AML-193 (cell line): ENCODE measurements at regions not wholly inside any gene's neighbourhood (a gene's known extent, or its start where the extent isn't known, plus 50 kb on each side); places are given as distances from the start of the nearest gene placed in this dataset.

ENCODE experiments used
- DNase-seq, 2 experiments: peaks; one replicate each; lab custom pipeline; 2025; lab: John Stamatoyannopoulos, UW

DNA sequence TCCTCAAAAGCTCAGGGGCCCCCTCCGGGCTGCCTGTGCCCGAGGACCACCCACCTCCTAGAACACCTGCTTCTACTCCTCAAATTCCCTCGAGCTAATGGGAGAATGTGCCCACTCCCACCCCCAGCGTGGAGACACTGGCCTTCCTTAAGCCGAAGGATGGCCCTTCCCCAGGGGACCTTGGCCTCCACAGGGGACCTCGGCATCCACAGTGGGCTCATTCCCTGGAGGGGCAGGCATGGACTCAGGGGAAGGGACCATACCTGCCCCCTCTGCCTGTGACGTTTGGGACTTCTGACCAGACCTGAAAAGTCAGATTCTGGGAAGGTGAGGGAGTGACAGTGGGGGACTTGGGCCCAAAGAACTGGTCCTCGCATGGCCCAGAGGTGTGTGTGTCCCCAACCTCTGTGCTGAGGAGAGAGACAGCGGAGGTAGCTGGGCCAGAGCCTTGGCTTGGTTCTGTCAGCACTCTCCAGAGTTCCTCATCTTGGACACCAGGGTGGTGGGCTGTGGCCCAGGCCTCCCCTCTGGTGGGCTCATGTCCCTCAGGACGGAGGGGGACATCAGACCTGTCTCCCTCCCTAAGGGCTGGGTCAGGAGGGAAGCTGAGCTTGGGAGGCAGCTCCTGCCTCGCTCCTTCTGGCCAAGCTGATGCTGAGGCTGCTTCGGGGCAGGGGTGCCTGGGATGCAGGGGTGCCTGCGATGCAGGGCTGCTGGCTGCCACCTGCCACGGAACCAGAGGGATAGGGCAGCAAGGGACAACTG lies 240.4 kb downstream of the HAUS1 start:
- DNase-seq = no peak

DNA sequence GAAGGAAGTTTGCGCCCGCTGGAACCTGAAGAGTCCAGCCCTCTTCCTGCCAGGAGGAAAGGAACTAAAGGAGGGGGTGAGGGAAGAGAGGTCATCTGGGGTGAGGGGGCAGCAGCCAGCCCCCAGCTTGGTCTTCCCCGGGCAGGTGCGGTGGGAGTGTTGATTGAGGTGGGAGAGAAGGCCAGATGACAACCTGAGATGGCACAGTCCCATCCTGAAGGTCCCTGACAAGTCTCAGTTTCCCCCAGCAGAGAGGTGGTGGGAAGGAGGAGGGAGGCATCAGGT lies 240.9 kb downstream of the HAUS1 start:
- DNase-seq = no peak

GRCh38 chr18:46346213-46346612 lies 242.0 kb downstream of the HAUS1 start:
- no peak for DNase-seq

GRCh38 chr18:46346896-46347630 lies 242.9 kb downstream of the HAUS1 start:
- DNase-seq = no peak

DNA sequence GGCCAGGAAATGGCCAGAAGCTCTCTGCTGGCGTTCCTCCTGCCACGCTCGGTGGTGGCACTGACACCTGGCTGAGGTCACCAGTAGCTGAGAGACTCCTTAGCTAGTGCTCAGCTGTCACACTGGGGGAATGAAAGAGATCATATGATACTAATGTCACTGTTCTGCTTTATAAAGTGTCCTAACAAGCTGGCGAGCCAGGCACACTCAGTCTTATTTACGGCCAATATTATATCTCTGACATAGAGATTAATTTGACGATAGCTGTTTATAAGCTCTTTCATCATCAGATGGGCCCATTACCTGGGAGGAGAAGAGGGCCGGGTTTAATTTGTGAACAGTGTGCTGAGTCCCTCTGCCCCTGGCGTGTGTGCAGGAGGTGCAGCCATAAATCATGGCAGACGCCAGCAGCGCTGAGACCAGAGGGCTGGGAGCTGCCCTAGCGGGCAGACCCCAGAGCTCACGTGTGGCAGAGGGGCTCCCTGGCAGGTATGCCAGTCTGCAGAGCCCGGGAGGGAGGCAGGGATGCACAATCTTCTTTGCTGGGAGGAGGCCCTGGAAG lies 246.5 kb downstream of the HAUS1 start:
- DNase-seq = no peak

- DNase-seq = no peak
These were observed 248.5 kb downstream of the HAUS1 start for GRCh38 chr18:46352520-46353250.

GRCh38 chr18:46353460-46353859 lies 249.3 kb downstream of the HAUS1 start:
- no peak for DNase-seq

DNA sequence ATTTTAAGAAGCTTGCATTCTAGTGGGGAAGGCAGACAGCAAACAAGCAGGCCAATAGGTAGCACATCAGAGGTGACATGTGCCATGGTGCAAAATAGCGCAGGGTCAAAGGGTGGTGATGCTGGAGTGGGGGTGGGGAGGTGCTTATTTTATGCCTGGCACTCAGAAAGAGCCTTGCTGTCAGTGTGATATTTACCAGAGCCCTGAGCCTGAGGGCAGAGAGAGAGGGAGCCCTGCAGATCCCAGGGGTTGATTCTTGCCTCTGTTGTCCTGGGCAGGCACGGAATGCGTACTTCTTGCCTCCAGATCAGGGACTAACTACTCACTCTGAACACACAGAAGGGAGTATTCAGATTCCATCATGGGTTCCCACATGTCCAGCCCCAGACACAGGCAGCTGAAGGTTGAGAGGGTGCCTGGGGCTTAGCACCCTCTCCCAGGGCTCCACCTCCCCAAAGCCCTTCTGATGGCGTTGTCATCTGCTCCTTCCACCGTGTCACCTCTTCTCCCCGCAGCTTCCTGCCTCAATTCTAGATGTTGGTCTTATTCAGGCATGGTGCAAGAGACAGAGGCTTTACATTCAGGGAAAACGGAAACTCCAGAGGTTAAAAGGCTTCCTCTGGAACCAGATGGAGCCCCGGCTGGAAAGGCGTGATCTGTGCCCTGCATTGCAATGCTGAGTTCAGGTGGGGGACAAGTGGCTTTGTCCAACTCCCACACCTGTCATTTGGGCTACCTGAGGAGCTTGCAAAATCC lies 252.3 kb downstream of the HAUS1 start:
- DNase-seq = no peak

DNA sequence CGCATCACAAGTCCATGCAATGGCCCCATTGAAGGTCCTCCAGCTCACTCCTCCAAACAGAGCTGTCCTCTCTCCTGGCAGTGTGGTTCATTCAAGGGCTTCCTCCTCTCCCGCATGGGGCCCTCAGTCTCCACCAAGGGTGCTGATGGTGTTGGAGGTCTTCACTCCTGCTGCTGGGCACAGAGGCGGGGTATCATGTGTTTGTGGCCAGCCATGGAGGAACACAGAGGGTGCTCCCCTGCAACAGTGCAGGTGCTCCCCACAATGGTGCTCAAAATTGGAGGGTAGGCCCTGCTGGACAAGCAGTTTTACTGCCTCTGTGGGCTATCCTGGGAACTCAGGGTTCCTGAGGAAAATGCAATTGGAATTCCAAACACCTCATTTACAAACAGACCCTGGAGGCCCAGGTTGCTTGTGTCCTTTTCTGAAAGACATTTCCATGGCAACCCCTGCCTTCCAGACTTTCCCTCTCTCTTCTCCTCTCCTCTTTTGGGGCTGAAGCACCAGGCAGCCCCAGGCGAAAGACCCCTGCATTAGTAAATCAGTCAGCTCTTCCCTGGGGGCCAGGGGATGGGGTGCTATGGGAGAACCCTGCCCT lies 256.0 kb downstream of the HAUS1 start:
- DNase-seq = no peak

- no peak for DNase-seq
These were observed 256.7 kb downstream of the HAUS1 start for GRCh38 chr18:46360866-46361265.

DNA sequence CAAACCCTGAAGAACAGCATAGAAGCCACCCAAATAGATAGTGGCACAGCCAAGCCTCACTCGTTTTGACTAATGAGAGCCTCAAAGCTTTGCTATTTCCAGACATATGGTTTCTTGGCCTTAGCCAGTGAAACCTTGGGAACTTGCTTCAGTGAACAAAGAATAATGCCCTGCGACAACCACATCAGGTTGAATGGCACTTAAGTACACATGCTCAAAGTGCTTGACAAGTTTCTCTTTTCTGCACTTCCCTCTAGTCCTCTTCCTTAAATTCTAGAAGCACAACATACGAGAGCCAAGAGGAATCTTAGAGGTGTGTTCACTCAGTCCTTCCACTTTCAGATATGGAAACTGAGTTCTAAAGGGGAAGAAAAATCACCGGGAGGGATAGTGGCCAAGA lies 258.3 kb downstream of the HAUS1 start:
- no peak for DNase-seq

- DNase-seq = no peak
These were observed 259.9 kb downstream of the HAUS1 start for GRCh38 chr18:46364048-46364447.

DNA sequence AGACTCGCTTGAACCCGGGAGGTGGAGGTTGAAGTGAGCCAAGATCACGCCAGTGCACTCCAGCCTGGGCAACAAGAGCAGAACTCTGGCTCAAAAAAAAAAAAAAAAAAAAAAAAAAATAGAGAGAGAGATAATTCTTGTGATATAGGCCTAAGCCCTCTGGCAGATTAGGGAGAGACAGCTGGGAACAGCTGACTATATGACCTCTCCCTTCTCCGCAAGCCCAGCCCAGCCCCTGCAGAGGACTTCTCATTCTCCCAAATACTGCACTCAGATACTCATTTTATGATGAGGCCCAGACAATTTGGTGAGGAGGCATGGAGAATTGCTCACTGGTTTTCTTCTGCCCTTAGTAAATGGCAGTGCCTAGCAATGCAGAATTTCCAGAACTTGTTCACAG lies 262.0 kb downstream of the HAUS1 start:
- no peak for DNase-seq

DNA sequence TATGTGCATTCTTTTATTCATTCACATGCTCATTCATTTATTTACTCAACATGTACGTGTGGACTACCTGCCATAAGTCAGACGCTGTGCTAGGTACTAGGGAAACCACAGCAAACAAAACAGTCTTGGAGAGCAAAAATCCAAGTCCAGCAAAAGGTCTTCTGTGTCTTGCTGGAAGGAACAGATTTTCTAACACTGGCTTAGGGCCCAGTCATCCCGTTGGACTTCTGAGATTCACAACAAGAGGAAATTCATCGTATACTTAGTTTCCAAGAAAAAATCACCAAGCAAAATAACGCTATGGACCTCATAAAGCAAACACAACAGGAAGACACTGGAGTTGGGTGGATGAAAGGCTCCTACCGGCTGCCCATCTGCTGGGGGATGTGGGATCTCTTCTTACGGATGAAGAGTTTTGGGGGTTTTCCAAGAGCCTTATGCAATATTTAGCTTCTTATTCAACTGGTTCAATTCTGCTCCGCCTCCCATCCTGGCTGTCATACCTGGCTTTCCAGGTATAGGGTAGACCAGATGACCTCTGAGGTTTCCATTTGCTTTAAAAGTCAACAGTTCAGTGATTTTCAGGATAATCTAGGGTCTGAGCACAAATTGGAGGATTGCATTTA lies 262.7 kb downstream of the HAUS1 start:
- no peak for DNase-seq

- no peak for DNase-seq
These were observed 265.1 kb downstream of the HAUS1 start for GRCh38 chr18:46369323-46369722.

DNA sequence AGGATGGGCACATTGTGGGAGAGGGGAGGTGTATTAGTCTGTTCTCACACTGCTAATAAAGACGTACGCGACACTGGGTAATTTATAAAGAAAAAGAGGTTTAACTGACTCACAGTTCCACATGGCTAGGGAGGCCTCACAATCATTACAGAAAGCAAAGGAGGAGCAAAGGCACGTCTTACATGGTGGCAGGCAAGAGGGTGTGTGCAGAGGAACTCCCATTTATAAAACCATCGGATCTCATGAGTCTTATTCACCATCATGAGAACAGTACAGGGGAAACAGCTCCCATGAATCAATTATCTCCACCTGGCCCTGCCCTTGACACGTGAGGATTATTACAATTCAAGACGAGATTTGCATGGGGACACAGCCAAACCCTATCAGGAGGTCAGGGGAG lies 266.7 kb downstream of the HAUS1 start:
- DNase-seq = no peak

DNA sequence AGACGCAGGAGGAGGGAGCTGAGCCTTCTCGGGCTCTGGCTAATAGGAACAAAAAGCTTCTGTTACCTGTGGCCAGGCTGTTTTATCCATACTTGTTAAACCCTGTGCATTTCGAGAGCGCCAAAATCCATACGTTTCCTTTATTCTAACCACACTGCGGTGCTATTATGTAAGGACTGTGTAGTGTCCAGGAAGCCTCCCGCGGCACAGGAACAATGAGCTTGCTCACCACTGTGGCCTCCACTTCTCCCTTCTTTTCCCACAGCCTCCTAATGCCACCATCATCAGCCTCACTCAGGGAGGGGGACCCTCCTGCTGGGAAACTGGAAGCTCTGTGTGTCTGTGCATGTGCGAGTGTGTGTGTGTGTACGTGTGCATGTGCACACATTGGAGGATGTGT lies 268.5 kb downstream of the HAUS1 start:
- no peak for DNase-seq

GRCh38 chr18:46373131-46373530 lies 268.9 kb downstream of the HAUS1 start:
- no peak for DNase-seq

- no peak for DNase-seq
These were observed 269.6 kb downstream of the HAUS1 start for GRCh38 chr18:46373791-46374190.

- no peak for DNase-seq
These were observed 270.7 kb downstream of the HAUS1 start for GRCh38 chr18:46374850-46375249.

GRCh38 chr18:46377557-46377956 lies 273.4 kb downstream of the HAUS1 start:
- no peak for DNase-seq
